ENCODE measurements at regions not wholly inside any gene's neighbourhood (a gene's known extent, or its start where the extent isn't known, plus 50 kb on each side); places are given as distances from the start of the nearest gene placed in this dataset.

DNA sequence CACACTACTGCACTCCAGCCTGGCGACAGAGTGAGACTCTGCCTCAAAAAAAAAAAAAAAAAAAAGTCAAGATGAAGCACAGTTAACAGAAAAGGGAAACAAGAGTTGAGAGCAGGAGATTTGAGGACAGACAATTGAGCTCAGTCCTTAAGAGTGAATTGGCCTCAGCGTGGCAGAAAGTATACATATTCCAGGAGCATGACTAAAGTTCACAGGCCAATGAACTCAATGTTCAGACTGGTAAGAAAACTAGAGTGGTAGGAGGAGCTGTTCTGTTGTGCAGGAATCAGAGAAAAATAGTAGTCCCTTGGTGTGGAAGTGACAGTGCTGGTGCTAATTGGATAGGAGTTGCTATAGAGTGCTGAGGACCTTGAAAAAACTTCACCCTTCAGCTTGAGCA, 60.0 kb downstream of the NRN1 start:
- DNase-seq (ENCODE audit: low read depth in 2 of 2) = no peak

GRCh38 chr6:5946181-5946580, 60.5 kb downstream of the NRN1 start:
- no peak for DNase-seq (ENCODE audit: low read depth in 2 of 2)

GRCh38 chr6:5943591-5943990, 63.1 kb downstream of the NRN1 start:
- no peak for DNase-seq (ENCODE audit: low read depth in 2 of 2)

- no peak for DNase-seq (ENCODE audit: low read depth in 2 of 2)
These were observed 64.1 kb downstream of the NRN1 start for GRCh38 chr6:5942591-5942990.

GRCh38 chr6:5941188-5941587, 65.5 kb downstream of the NRN1 start:
- no peak for DNase-seq (ENCODE audit: low read depth in 2 of 2)

GRCh38 chr6:5938934-5939333, 67.8 kb downstream of the NRN1 start:
- no peak for DNase-seq (ENCODE audit: low read depth in 2 of 2)

GRCh38 chr6:5937936-5938706, 68.6 kb downstream of the NRN1 start:
- DNase-seq (ENCODE audit: low read depth in 2 of 2) = no peak

DNA sequence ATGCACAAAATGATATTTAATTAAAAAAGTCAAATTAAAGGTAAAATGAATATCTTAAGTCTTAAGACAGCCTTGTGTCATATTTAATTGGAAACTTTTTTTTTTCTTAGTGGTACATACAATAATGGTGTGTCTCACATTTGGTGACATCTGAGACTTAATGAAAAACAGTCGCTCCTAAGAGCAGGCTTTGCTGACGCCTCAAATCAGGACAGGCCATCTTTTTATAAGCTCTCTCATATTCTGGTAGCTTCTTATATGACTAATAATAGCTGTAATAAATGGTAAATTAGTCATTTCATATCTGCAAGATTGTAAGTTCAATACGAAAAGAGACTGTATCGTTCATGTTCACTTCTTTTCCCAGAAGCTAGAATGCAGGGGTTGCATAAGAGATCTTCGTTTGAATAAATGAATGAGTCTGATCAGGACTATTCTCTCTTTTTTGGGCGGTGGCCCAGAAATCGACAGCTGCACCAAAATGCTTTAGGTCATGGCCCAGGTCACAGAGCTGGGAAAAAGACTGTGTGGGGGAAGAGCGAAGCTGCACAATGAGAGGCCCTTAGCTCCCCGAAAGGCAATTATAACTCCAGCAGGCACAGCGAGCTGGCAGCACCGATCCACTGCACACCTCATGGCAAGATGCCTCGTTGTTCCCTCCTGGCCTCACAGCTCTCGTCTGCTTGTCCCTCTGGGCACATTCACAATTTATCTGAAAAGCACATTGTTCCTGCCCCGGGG, 69.4 kb downstream of the NRN1 start:
- DNase-seq (ENCODE audit: low read depth in 2 of 2) = no peak

- DNase-seq (ENCODE audit: low read depth in 2 of 2) = no peak
These were observed 70.1 kb downstream of the NRN1 start for GRCh38 chr6:5936631-5937030.

DNA sequence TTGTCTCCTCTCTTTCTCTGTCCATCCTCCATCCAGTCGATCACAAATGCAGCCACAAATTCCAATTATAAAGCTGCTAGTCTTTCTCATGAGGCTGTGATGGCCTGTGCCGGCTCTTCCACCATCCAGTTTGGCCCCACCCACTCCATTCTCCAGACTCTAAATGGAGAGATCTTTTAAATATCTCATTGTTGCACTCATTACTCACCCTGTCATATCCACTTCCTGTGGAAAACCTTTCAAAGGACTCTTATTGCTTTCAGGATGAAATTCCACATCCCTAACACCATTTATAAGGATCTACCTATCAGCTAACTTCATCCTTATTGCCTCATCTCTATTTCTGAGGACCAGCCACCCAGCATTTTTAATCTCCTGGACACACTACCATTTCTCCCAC, 70.6 kb downstream of the NRN1 start:
- no peak for DNase-seq (ENCODE audit: low read depth in 2 of 2)

DNA sequence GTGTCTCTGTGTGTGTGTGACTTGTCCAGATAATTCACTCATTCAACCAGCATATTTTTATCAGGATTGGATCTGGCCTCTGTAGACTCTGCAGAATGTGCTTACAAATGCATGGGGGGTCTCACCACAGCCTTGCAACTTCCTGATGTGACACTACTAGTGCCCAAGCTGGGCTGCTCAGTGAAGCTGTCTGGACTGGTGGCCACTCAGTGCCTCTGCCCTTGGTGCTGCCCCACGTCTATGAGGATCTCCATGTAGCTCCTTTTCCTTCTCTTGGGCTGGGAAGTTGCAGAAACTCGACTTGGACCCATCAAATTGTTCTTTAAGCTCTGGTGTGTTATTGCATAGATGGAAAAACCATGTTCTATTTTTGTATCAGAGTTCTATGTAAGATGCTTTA, 75.8 kb downstream of the NRN1 start:
- DNase-seq (ENCODE audit: low read depth in 2 of 2) = no peak

DNA sequence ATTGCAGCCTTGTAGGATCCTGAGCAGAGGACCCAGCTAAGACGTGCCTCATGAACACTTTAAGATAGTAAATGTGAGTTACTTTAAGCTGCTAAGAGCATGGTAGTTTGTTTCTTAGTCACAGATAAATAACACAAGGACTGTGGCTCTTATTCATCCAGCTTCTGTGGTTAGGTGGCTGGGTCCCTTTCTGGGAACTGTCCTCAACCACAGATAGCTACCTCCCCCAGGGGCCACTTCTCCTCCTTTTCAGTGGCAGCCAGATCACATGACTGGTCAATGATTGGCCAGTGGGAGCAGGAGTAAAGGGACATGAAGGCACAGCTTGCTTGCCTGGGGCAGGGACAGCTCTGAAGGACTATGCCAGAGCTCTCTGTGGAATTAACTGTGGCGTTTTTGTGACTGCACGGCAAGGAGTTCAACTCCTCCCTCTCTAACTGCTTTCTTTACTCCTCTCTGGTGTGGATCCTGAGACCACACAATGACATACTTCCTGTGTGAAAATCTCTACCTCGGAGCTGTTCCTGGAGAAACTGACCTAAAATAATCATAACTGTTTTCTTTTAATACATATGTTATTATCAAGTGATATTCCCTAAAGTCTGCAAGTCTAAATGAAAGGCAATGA, 76.5 kb downstream of the NRN1 start:
- no peak for DNase-seq (ENCODE audit: low read depth in 2 of 2)

DNA sequence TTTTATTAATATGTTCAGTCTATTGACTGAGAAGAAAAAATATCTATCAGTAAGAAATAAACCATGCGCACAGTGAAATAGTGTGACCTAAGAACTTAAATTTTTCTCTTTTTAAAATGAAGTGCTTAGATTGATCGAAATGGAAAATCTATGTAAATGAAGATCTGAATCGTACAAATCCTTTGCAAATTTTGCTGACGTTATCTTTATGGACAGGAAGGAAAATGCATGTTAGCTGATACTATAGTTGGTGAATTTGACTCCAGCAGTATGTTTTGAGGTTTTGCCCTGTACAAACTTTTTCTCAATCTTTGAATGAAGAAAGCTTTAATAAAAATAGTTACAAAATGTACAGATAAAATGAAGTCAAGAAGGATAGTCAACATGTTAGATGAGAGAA, 82.9 kb downstream of the NRN1 start:
- DNase-seq (ENCODE audit: low read depth in 2 of 2) = no peak

DNA sequence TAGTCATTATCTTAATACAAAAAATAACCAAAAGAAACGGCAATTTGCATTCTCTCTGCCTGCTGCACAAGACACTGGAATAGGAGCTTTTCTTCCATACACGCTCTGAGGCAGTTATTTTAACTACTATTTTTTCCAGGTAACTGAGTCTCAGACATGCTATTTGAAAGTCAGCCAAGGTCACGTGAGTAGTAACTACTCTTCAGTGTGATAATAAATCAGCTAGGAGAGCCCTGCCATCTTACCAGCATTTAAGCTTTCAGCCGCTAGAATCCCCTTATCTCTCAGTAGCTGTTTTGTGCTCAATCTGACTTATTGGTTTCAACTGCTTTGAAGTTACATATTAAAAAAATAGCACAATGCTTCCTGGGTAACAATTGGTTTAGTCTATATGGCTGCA, 84.5 kb downstream of the NRN1 start:
- no peak for DNase-seq (ENCODE audit: low read depth in 2 of 2)

DNA sequence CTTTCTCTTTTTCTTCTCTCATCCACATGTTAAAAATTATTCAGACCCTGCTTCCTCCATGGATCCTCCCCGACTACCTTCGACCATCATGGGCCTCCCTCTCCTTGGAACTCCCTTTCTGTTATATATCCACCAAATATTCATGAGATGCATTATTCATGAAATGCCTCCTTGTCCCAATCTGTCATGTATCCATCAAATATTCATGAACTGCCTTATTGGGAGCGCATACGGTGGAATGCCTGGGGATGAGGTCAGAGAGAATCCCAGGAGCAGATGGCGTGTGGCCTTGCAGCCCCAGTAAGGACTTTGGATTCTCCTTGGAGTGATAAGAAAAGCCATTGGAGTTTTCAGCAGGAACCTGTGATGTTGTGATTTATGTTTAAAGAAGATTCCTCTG, 97.0 kb downstream of the NRN1 start:
- no peak for DNase-seq (ENCODE audit: low read depth in 2 of 2)

DNA sequence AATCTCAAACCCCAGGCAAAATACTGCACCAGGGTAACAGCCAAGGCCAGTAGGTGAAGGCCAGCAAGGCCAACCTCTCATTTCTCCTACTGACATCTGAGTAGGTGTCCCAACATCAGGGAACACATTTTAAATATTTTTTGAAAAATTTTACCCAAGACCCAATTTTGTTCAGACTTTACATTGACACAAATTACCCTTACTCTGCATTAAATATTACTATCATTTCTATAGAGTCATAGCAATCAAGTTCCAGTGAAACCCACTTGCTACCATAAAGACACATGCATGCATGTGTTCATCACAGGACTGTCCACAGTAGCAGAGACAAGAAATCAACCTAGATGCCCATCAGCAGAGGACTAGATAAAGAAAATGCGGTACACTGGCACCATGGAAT, 99.9 kb downstream of the NRN1 start:
- DNase-seq (ENCODE audit: low read depth in 2 of 2) = no peak

DNA sequence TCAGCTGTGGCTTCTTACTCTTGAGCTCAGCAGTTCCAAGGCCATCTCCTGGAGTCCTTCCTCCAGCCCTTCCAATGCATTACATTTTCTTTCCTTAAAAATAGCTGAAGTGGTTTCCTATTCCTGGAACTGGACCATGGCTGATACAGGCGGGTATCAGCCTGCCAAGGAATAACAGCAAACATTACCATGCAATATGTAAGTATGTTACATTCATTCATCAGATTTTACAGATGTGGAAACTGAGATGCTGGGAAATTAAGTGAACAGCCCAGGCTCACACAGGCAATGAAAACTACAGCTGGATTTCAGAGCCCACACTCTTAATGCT, 100.4 kb downstream of the NRN1 start:
- DNase-seq (ENCODE audit: low read depth in 2 of 2) = no peak

DNA sequence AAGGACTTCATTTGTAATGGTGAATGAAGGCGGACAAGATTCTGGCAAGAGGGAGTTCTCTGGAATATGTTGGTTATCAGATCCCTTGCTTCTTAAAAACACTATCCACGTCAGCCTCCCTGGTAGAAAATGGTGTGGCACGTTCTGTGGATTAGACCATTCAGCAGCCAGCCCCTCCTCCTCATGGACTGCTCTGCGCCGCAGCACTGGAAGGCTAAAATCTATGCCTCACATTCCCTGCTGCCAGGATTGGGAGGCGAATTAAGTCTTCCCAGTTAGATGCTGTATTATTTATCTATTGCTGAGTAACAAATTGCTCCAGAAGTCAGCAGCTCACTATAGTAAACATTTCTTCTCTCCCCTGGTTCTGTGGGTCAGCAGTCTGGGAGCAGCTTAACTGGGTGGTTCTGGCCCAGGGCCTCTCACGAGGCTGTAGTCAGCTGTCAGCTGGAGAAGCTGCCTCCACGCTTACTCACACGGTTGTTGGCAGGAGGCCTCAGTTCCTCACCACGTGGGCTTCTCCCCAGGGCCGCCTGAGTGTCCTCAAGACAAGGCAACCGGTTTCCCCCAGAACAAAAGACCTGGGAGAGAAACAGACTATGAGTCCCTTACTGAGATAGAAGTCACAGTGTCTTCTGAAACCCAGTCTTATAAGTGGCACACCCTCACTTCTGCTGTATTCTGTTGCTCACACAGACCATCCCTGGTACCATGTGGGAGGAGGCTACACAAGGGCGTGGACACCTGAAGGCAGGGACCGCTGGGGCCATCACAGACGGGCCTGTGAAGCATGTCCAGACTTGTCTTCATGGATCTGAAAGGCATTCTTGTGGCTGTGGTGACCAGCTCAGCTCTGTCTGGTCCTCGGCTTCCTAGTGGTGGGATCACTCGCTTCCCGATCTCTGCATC, 101.0 kb downstream of the NRN1 start:
- DNase-seq (ENCODE audit: low read depth in 2 of 2) = peak in 1 of 2 donors; percentile 7

DNA sequence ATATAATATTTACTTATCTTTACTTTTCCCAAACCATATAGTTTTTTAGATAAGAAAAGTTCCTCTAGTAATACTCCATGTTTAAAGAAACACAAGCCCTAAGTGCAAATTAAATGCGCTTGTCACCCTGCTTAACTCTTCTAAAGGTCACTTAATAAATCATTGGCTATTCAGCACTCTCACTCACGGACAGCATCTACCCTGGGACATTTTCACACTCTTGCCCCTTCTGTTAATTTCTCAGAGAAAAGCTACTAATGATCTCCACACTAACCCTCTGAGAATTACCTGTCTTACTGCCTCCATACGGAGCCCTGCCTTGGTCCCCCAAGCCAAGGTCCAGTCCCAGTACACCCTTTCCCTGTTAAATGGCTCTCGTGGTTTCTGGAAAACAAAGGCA, 102.2 kb downstream of the NRN1 start:
- no peak for DNase-seq (ENCODE audit: low read depth in 2 of 2)

GRCh38 chr6:5899216-5900045, 107.3 kb downstream of the NRN1 start:
- DNase-seq (ENCODE audit: low read depth in 2 of 2) = no peak

GRCh38 chr6:5898563-5898962, 108.2 kb downstream of the NRN1 start:
- no peak for DNase-seq (ENCODE audit: low read depth in 2 of 2)
